Testis (tissue), 2 donors: ENCODE measurements at regions not wholly inside any gene's neighbourhood (a gene's known extent, or its start where the extent isn't known, plus 50 kb on each side); places are given as distances from the start of the nearest gene placed in this dataset.

ENCODE experiments used
- DNase-seq: peaks from one replicate; pipeline ENCODE4 v3.0.0-alpha.2; 2019
- H3K27ac ChIP-seq, 2 donors: fragments of 200-600 bp; sonication (generic); one replicate each; pipeline ENCODE4 v1.5.1; 2019
- H3K27me3 ChIP-seq: fragments of 200-600 bp; sonication (generic); one replicate; pipeline ENCODE4 v1.5.1; 2019
- H3K36me3 ChIP-seq: fragments of 200-600 bp; sonication (generic); one replicate; pipeline ENCODE4 v1.5.1; 2017; ENCODE audit warnings: low read depth; ENCODE audit errors: missing control alignments
- H3K4me1 ChIP-seq: fragments of 200-600 bp; sonication (generic); one replicate; pipeline ENCODE4 v1.5.1; 2019
- H3K4me3 ChIP-seq, 2 donors: fragments of 200-600 bp; sonication (generic); one replicate each; pipeline ENCODE4 v1.5.1; 2017 to 2019
- H3K9me3 ChIP-seq: fragments of 200-600 bp; sonication (generic); one replicate; pipeline ENCODE4 v1.5.1; 2017
- CTCF ChIP-seq, 3 experiments: fragments of 450-650 bp in 2 of 3; fragments of 200-600 bp in 1 of 3; sonication (generic) in 1 of 3; IDR thresholded peaks; one replicate each; pipeline ENCODE4 v1.5.1; 2016 to 2019; ENCODE audit warnings: antibody characterized with exemption in 3 of 3, mild to moderate bottlenecking in 2 of 3, moderate library complexity in 1 of 3
- POLR2A ChIP-seq: fragments of 450-650 bp; IDR thresholded peaks from one replicate; pipeline ENCODE4 v1.6.1; 2017; ENCODE audit warnings: antibody characterized with exemption, mild to moderate bottlenecking, moderate library complexity
- WGBS, 2 donors: methylation state at CpG; one replicate each; pipeline ENCODE4 v1.1.5; 2018; 5-methylcytosine and 5-hydroxymethylcytosine counted together
- intact Hi-C: fragments of 100-400 bp; cut with DNase I; formaldehyde crosslinking; loops from one replicate; pipeline ENCODE4 v1.15.1; 2023; ENCODE audit warnings: low total_unique reads

- TF ChIP-seq POLR2A: no peak
- TF ChIP-seq CTCF (IDR thresholded peaks at IDR 0.05): no peak
Measured at GRCh38 chr12:59940631-59941342, 345.0 kb downstream of the SLC16A7 start.

DNA sequence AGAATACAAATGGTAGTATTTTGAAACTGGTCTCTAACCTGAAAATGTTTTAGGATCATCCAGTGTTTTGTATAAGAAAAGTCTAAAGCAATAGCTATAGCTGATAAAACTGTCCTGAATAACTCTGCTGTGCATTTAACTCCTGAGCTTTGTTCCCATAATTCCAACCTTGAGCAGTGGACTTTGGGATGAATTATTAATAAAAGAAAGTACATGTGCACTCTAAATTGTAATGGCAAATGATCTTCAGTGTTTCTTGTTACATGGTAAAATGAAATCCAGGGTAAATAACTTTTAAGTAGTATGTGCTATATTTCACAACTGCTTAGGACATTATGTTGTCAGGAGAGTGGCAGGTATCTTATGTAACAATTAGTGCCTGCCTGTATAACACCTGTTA lies 345.6 kb downstream of the SLC16A7 start:
- intact Hi-C loops: no loop called here
- H3K27me3 ChIP-seq: no peaks in the 10 kb centered on the region
- no peak for TF ChIP-seq POLR2A
- TF ChIP-seq CTCF (IDR thresholded peaks at IDR 0.05): no peak

More at GRCh38 chr12:59940631-59941342, 345.0 kb downstream of the SLC16A7 start:
- Histone ChIP-seq H3K4me1 (no peaks in the 10 kb centered on the region), H3K36me3 (no peaks in the 10 kb centered on the region), H3K9me3 (no peaks in the 10 kb centered on the region), H3K4me3 (no peak overlapping the region), H3K27me3 (no peaks in the 10 kb centered on the region), H3K27ac (no peak overlapping the region)
- intact Hi-C loops: no loop called here
- DNase-seq: no peak
- WGBS, 2 donors: 65 to 73% methylated on average over 4 of the region's 4 CpGs

GRCh38 chr12:59944177-59944576 lies 348.3 kb downstream of the SLC16A7 start:
- H3K36me3 ChIP-seq: no peaks in the 10 kb centered on the region
- DNase-seq: no peak
- intact Hi-C loops: no loop called here
- TF ChIP-seq CTCF (IDR thresholded peaks at IDR 0.05): no peak
- no peak for TF ChIP-seq POLR2A
- no peaks in the 10 kb centered on the region for H3K9me3 ChIP-seq
- no peak overlapping the region for H3K4me3 ChIP-seq
- no peaks in the 10 kb centered on the region for H3K27me3 ChIP-seq
- no peak overlapping the region for H3K27ac ChIP-seq
- no peaks in the 10 kb centered on the region for H3K4me1 ChIP-seq

More for the DNA sequence above, 345.6 kb downstream of the SLC16A7 start:
- DNase-seq: no peak
- no peaks in the 10 kb centered on the region for H3K4me1 ChIP-seq
- no peak overlapping the region for H3K27ac ChIP-seq
- H3K4me3 ChIP-seq: no peak overlapping the region
- no peaks in the 10 kb centered on the region for H3K9me3 ChIP-seq
- no peaks in the 10 kb centered on the region for H3K36me3 ChIP-seq

GRCh38 chr12:59946635-59947034 lies 350.8 kb downstream of the SLC16A7 start:
- intact Hi-C loops: no loop called here
- Histone ChIP-seq H3K9me3 (no peaks in the 10 kb centered on the region), H3K4me1 (no peaks in the 10 kb centered on the region), H3K27me3 (no peaks in the 10 kb centered on the region), H3K4me3 (no peak overlapping the region), H3K27ac (no peak overlapping the region), H3K36me3 (no peaks in the 10 kb centered on the region)
- TF ChIP-seq CTCF (IDR thresholded peaks at IDR 0.05) (no peak), POLR2A (no peak)
- no peak for DNase-seq
- 64 to 70% methylated on average over 2 of the region's 2 CpGs for WGBS, 2 donors

GRCh38 chr12:59963546-59963945 lies 367.7 kb downstream of the SLC16A7 start:
- Histone ChIP-seq H3K27me3 (no peaks in the 10 kb centered on the region), H3K4me3 (no peak overlapping the region), H3K4me1 (no peaks in the 10 kb centered on the region), H3K27ac (no peak overlapping the region), H3K9me3 (no peaks in the 10 kb centered on the region), H3K36me3 (no peaks in the 10 kb centered on the region)
- 71 to 86% methylated on average over 1 of the region's 1 CpG for WGBS, 2 donors
- intact Hi-C loops: no loop called here
- DNase-seq: no peak
- TF ChIP-seq POLR2A: no peak
- TF ChIP-seq CTCF (IDR thresholded peaks at IDR 0.05): no peak
